Mesenchymal stem cell (in vitro differentiated cells and primary cell): ENCODE measurements at regions not wholly inside any gene's neighbourhood (a gene's known extent, or its start where the extent isn't known, plus 50 kb on each side); places are given as distances from the start of the nearest gene placed in this dataset.
A peak's percentile ranks its signal among the peaks of the same experiment; 100 is the strongest.

Source experiments
- DNase-seq: peaks from one replicate; pipeline ENCODE4 v3.0.0-alpha.2; 2013
- H2AFZ ChIP-seq: one replicate; pipeline ENCODE4 v1.6.1; 2013; ENCODE audit warnings: low read depth, mild to moderate bottlenecking, control low read depth, inconsistent platforms, low read length, moderate library complexity
- H2AK5ac ChIP-seq: 2 replicates; pipeline ENCODE4 v1.6.1; 2013; ENCODE audit warnings: low read length, moderate library complexity, mild to moderate bottlenecking, inconsistent platforms; ENCODE audit not compliant: severe bottlenecking
- H2BK120ac ChIP-seq: one replicate; pipeline ENCODE4 v1.6.1; 2013; ENCODE audit warnings: low read depth, mild to moderate bottlenecking, inconsistent platforms, low read length, moderate library complexity
- H2BK12ac ChIP-seq, 2 experiments: one replicate each; pipeline ENCODE4 v1.6.1; 2013; ENCODE audit warnings: inconsistent platforms in 2 of 2, low read length in 2 of 2, mild to moderate bottlenecking in 2 of 2, moderate library complexity in 2 of 2, control low read depth in 1 of 2
- H2BK15ac ChIP-seq: one replicate; pipeline ENCODE4 v1.6.1; 2013; ENCODE audit warnings: mild to moderate bottlenecking, low read depth, inconsistent platforms; ENCODE audit not compliant: poor library complexity, severe bottlenecking
- H2BK5ac ChIP-seq: 2 replicates; pipeline ENCODE4 v1.6.1; 2013; ENCODE audit warnings: low read depth, mild to moderate bottlenecking, low read length, control low read depth, inconsistent platforms; ENCODE audit not compliant: poor library complexity, severe bottlenecking
- H3K14ac ChIP-seq, 2 experiments: one replicate each; pipeline ENCODE4 v1.6.1; 2013; ENCODE audit warnings: inconsistent platforms in 2 of 2, low read length in 2 of 2, control low read depth in 1 of 2, mild to moderate bottlenecking in 1 of 2, moderate library complexity in 1 of 2
- H3K18ac ChIP-seq, 2 experiments: one replicate each; pipeline ENCODE4 v1.6.1; 2013; ENCODE audit warnings: inconsistent platforms in 2 of 2, low read length in 2 of 2, control low read depth in 1 of 2, low read depth in 1 of 2, mild to moderate bottlenecking in 1 of 2
- H3K23ac ChIP-seq, 2 experiments: one replicate each; pipeline ENCODE4 v1.6.1; 2013; ENCODE audit warnings: inconsistent platforms in 2 of 2, low read length in 2 of 2, mild to moderate bottlenecking in 2 of 2, moderate library complexity in 2 of 2, control low read depth in 1 of 2
- H3K27ac ChIP-seq: 2 replicates; pipeline ENCODE4 v1.5.1; 2013; ENCODE audit warnings: mild to moderate bottlenecking, moderate library complexity, low read length, control low read depth, inconsistent platforms; ENCODE audit not compliant: poor library complexity, severe bottlenecking
- H3K27me3 ChIP-seq, 2 experiments: 2 replicates each; pipeline versions ENCODE4 v1.6.1 to v1.7.0; 2013; ENCODE audit warnings: low read length in 2 of 2, mild to moderate bottlenecking in 2 of 2, moderate library complexity in 2 of 2, control low read depth in 1 of 2, inconsistent platforms in 1 of 2; ENCODE audit not compliant: control insufficient read depth in 1 of 2, insufficient read depth in 1 of 2
- H3K36me3 ChIP-seq, 2 experiments: 2 replicates each; pipeline versions ENCODE4 v1.6.1 to v1.7.0; 2013; ENCODE audit warnings: low read length in 2 of 2, control low read depth in 1 of 2, inconsistent platforms in 1 of 2, low read depth in 1 of 2, mild to moderate bottlenecking in 1 of 2; ENCODE audit not compliant: insufficient read depth in 2 of 2, control insufficient read depth in 1 of 2
- H3K4ac ChIP-seq, 2 experiments: one replicate each; pipeline ENCODE4 v1.6.1; 2013; ENCODE audit warnings: inconsistent platforms in 2 of 2, low read length in 2 of 2, mild to moderate bottlenecking in 2 of 2, moderate library complexity in 2 of 2, control low read depth in 1 of 2, low read depth in 1 of 2
- H3K4me1 ChIP-seq: 2 replicates; pipeline ENCODE4 v1.6.1; 2013; ENCODE audit warnings: low read depth, low read length, control low read depth; ENCODE audit not compliant: control insufficient read depth, insufficient read depth
- H3K4me2 ChIP-seq: 2 replicates; pipeline ENCODE4 v1.6.1; 2013; ENCODE audit warnings: low read length, mild to moderate bottlenecking, inconsistent platforms; ENCODE audit not compliant: poor library complexity, severe bottlenecking
- H3K4me3 ChIP-seq, 2 experiments: 2 replicates each; pipeline versions ENCODE4 v1.5.1 to v1.7.0; 2013; ENCODE audit warnings: low read length in 2 of 2, mild to moderate bottlenecking in 2 of 2, control low read depth in 1 of 2, low read depth in 1 of 2; ENCODE audit not compliant: insufficient read depth in 1 of 2
- H3K79me1 ChIP-seq: replicated peaks from 2 replicates; pipeline ENCODE4 v1.6.1; 2013; ENCODE audit warnings: mild to moderate bottlenecking, control low read depth, low read length, inconsistent platforms; ENCODE audit not compliant: poor library complexity, severe bottlenecking
- H3K9ac ChIP-seq: 2 replicates; pipeline ENCODE4 v1.7.0; 2013; ENCODE audit warnings: mild to moderate bottlenecking, low read length, moderate library complexity
- H3K9me3 ChIP-seq: 2 replicates; pipeline ENCODE4 v1.7.0; 2013; ENCODE audit warnings: mild to moderate bottlenecking, low read length; ENCODE audit not compliant: control insufficient read depth
- H4K8ac ChIP-seq: one replicate; pipeline ENCODE4 v1.6.1; 2013; ENCODE audit warnings: inconsistent platforms, mild to moderate bottlenecking, low read length, moderate library complexity
- H4K91ac ChIP-seq: one replicate; pipeline ENCODE4 v1.6.1; 2013; ENCODE audit warnings: mild to moderate bottlenecking, low read length, inconsistent platforms
- WGBS: methylation state at CpG from one replicate; pipeline ENCODE4 v1.1.7; 2013; ENCODE audit warnings: mixed read lengths; 5-methylcytosine and 5-hydroxymethylcytosine counted together

GRCh38 chr13:91144054-91144453 is 203.4 kb upstream of the MIR17HG start:
- WGBS = 73% methylated on average over 2 of the region's 2 CpGs
- H4K8ac ChIP-seq = no peak overlapping the region
- no peaks in the 10 kb centered on the region for H3K79me1 ChIP-seq
- H3K4me2 ChIP-seq = no peak overlapping the region
- H3K9me3 ChIP-seq = no peaks in the 10 kb centered on the region
- no peaks in the 10 kb centered on the region for H3K36me3 ChIP-seq
- no peak overlapping the region for H3K9ac ChIP-seq
- H3K4ac ChIP-seq = no peak overlapping the region
- no peak overlapping the region for H2AK5ac ChIP-seq
- no peak overlapping the region for H3K4me3 ChIP-seq
- H3K14ac ChIP-seq = no peak overlapping the region
- H4K91ac ChIP-seq = no peak overlapping the region
- H3K27me3 ChIP-seq = peaks cover 0 to 15% of the 10 kb centered on the region in 2 experiments
- no peak overlapping the region for H2BK15ac ChIP-seq
- no peak overlapping the region for H2BK5ac ChIP-seq
- H2AFZ ChIP-seq = no peak overlapping the region
- H2BK12ac ChIP-seq = no peak overlapping the region
- H2BK120ac ChIP-seq = no peak overlapping the region
- DNase-seq = no peak
- H3K27ac ChIP-seq = no peak overlapping the region
- H3K18ac ChIP-seq = no peak overlapping the region
- peaks cover 5% of the 10 kb centered on the region for H3K4me1 ChIP-seq
- no peak overlapping the region for H3K23ac ChIP-seq

- no CpG with 5 or more reads among the region's 2 CpGs for WGBS
- Histone ChIP-seq H3K18ac (no peak overlapping the region), H3K36me3 (no peaks in the 10 kb centered on the region), H2AK5ac (no peak overlapping the region), H3K4me3 (no peak overlapping the region), H3K9me3 (no peaks in the 10 kb centered on the region), H2BK12ac (no peak overlapping the region), H3K27me3 (peaks cover 0 to 12% of the 10 kb centered on the region in 2 experiments), H3K4me2 (no peak overlapping the region), H4K91ac (no peak overlapping the region), H3K23ac (no peak overlapping the region), H2BK120ac (no peak overlapping the region), H3K4me1 (peaks cover 5% of the 10 kb centered on the region), H3K14ac (no peak overlapping the region), H3K27ac (no peak overlapping the region), H4K8ac (no peak overlapping the region), H2AFZ (no peak overlapping the region), H3K79me1 (no peaks in the 10 kb centered on the region), H2BK5ac (no peak overlapping the region), H3K9ac (no peak overlapping the region), H2BK15ac (no peak overlapping the region), H3K4ac (no peak overlapping the region)
- no peak for DNase-seq
Observed at GRCh38 chr13:91144486-91144885, 203.0 kb upstream of the MIR17HG start.

DNA sequence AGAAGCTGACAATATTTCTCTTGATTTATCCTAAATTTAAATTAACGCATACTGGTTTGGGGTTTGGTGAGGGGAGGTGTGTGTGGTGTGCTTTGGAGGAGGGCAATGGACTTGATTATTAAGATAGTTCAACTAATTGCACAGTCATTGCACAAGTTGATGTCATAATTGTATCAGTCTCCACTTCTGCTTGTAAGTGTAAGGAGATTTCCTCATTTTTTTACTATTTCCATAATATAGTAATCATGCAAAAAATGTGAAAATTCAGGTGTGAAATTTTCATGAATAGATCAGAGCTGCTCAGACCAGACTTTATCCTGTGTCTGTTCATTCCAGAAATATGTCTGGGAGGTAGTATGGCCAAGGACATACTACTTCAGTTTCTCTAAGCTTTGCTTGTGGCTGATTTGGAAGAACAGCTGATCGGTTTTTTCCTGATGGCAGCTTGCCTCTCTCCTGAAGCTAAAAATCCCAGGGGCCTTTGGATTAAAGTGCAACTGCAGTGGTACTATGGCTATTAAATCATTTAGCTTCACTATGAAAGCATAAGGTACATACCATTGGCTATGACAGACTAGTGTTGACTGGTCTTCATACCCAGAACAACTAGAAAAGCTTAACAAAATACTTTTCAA is 201.8 kb upstream of the MIR17HG start:
- Histone ChIP-seq H3K9ac (no peak overlapping the region), H3K9me3 (no peaks in the 10 kb centered on the region), H3K4me3 (no peak overlapping the region), H2BK120ac (no peak overlapping the region), H3K79me1 (no peaks in the 10 kb centered on the region), H3K4me1 (peaks cover 5% of the 10 kb centered on the region), H3K18ac (no peak overlapping the region), H2BK15ac (peak overlapping the region; percentile 23), H2AFZ (no peak overlapping the region), H3K27ac (no peak overlapping the region), H2BK5ac (no peak overlapping the region), H3K27me3 (peaks cover 0 to 10% of the 10 kb centered on the region in 2 experiments), H4K8ac (no peak overlapping the region), H3K4ac (no peak overlapping the region), H3K4me2 (no peak overlapping the region), H3K14ac (no peak overlapping the region), H3K23ac (no peak overlapping the region), H2BK12ac (no peak overlapping the region), H3K36me3 (no peaks in the 10 kb centered on the region), H4K91ac (no peak overlapping the region), H2AK5ac (no peak overlapping the region)
- DNase-seq = no peak
- 94% methylated on average over 2 of the region's 2 CpGs for WGBS

DNA sequence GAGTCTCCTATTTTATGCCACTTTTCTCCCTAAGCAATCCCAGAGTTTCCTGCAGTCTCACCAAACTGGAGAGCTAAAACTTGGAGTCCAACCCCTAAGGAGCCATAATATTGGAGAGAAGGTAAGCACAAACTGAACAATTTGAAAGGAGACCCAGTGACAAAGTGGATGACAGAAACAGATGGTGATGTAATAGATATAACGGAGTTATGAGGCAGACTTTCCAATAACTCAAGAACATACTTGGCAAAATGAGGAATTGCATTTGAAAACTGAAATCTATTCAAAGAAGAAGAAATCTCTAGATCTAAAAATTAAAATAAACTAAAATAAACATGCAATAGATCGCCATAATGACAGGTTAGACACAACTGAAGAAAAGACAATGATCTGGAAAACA is 200.9 kb upstream of the MIR17HG start:
- H3K23ac ChIP-seq = no peak overlapping the region
- peaks cover 3% of the 10 kb centered on the region for H3K4me1 ChIP-seq
- H2AFZ ChIP-seq = no peak overlapping the region
- H2BK5ac ChIP-seq = no peak overlapping the region
- DNase-seq = no peak
- no CpG with 5 or more reads among the region's 2 CpGs for WGBS
- peaks cover 0 to 10% of the 10 kb centered on the region in 2 experiments for H3K27me3 ChIP-seq
- no peak overlapping the region for H2BK15ac ChIP-seq
- no peak overlapping the region for H2BK12ac ChIP-seq
- H2AK5ac ChIP-seq = no peak overlapping the region
- H3K36me3 ChIP-seq = no peaks in the 10 kb centered on the region
- no peak overlapping the region for H3K4me3 ChIP-seq
- H3K4ac ChIP-seq = no peak overlapping the region
- no peak overlapping the region for H3K18ac ChIP-seq
- H3K14ac ChIP-seq = no peak overlapping the region
- no peaks in the 10 kb centered on the region for H3K79me1 ChIP-seq
- no peak overlapping the region for H3K27ac ChIP-seq
- H3K4me2 ChIP-seq = no peak overlapping the region
- H3K9ac ChIP-seq = no peak overlapping the region
- no peak overlapping the region for H2BK120ac ChIP-seq
- no peak overlapping the region for H4K8ac ChIP-seq
- no peaks in the 10 kb centered on the region for H3K9me3 ChIP-seq
- H4K91ac ChIP-seq = no peak overlapping the region
